ENCODE measurements at regions not wholly inside any gene's neighbourhood (a gene's known extent, or its start where the extent isn't known, plus 50 kb on each side); places are given as distances from the start of the nearest gene placed in this dataset.
A peak's percentile ranks its signal among the peaks of the same experiment; 100 is the strongest.

DNA sequence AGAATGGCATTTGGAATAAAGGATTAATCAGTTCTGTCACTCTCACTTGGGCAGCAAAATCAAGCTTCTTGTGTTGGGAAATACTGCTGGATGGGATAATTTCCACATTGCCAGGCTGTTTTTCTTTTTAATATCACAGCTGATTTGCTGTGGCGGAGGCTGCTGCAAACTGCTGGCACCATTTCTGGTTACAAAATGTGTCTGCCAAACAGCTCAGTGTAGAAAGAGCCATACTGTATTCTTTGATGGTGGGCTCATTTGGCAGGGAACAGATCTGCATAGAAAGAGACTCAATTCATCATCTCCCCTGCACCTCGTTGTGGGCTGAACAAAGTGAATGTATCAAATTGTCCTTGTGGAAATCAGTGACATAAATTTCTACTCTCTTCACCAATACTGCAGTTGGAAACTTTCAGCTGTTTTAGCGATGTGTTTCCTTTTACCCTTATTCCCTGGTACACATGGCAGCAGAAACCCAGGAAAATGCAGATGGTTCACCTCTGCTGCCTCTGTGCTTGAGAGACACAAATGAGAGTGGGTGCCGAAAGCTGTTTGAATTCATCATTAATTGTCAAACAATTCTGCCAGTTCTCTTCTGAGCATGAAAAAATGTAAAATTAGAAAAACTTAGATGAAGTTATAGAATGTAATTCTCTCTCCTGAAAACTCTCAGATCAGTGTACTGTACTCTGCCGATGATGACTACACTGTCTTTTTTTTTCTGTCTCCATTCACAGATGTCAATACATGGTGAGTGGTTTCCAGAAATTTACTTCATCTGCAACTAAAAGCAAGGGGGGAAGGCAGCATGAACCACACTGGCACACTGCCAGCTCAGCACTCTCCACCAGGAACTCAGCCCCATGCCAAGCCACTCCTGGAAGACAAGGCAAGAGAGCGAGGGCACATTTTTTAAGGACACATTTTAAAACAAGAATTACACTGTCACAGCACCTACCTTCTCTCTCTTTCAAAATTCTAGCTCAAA is 75.0 kb downstream of the HMHB1 start:
- no peaks in the 10 kb centered on the region for H3K27me3 Mint-ChIP-seq (ENCODE audit: unreplicated experiment)
- DNase-seq (ENCODE audit: extremely low spot score, unreplicated experiment) = peak; percentile 84
- H3K36me3 Mint-ChIP-seq (ENCODE audit: unreplicated experiment) = no peaks in the 10 kb centered on the region
- H3K27ac Mint-ChIP-seq (ENCODE audit: unreplicated experiment) = peak overlapping the region; percentile 95
- peaks cover 3% of the 10 kb centered on the region for H3K9me3 Mint-ChIP-seq (ENCODE audit: unreplicated experiment)
- peak overlapping the region; percentile 3 for H3K4me3 Mint-ChIP-seq (ENCODE audit: unreplicated experiment)
- H3K4me1 Mint-ChIP-seq (ENCODE audit: unreplicated experiment) = peaks cover 57% of the 10 kb centered on the region
- TF ChIP-seq, protein P1, sequence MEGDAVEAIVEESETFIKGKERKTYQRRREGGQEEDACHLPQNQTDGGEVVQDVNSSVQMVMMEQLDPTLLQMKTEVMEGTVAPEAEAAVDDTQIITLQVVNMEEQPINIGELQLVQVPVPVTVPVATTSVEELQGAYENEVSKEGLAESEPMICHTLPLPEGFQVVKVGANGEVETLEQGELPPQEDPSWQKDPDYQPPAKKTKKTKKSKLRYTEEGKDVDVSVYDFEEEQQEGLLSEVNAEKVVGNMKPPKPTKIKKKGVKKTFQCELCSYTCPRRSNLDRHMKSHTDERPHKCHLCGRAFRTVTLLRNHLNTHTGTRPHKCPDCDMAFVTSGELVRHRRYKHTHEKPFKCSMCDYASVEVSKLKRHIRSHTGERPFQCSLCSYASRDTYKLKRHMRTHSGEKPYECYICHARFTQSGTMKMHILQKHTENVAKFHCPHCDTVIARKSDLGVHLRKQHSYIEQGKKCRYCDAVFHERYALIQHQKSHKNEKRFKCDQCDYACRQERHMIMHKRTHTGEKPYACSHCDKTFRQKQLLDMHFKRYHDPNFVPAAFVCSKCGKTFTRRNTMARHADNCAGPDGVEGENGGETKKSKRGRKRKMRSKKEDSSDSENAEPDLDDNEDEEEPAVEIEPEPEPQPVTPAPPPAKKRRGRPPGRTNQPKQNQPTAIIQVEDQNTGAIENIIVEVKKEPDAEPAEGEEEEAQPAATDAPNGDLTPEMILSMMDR (IDR thresholded peaks at IDR 0.05) = no peak

DNA sequence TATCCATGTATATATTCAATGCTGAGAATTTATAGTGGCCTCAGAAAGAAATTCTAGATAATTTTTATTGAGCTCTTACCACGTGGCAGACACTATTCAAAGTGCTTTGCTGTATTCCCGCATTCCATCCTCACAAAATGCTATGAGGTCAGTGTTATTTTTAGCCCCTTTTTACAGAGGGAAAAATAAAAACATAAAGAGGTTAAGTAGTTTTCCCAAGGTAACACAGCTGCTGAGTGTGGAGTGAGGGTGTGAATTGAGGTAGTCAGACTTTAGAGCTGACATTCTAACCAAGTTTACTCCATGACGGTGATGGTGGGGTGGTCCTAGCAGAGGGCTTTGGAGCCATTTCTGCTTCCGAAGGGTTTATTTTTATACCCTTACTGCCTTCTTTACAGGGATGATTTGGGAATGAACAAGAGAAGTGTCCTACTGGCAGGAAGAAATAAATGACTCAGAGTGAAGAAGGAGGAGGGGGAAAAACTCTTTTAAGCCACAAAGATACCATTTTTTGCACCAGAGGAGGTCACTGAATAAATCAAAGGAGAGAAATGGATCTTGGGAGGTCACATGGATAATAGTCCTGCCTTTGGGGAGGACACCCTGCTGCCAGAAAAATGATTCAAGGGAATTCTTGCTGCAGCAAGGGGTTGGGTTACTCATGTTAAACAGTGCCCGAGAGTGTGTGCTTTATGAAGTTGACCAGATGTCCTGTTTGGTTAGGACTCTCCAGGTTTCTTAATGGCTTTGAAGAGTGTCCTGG is 76.1 kb downstream of the HMHB1 start:
- TF ChIP-seq, protein P1 (IDR thresholded peaks at IDR 0.05) = no peak
- DNase-seq (ENCODE audit: extremely low spot score, unreplicated experiment) = no peak
- no peaks in the 10 kb centered on the region for H3K36me3 Mint-ChIP-seq (ENCODE audit: unreplicated experiment)
- H3K9me3 Mint-ChIP-seq (ENCODE audit: unreplicated experiment) = peaks cover 3% of the 10 kb centered on the region
- peak overlapping the region; percentile 95 for H3K27ac Mint-ChIP-seq (ENCODE audit: unreplicated experiment)
- H3K4me3 Mint-ChIP-seq (ENCODE audit: unreplicated experiment) = no peak overlapping the region
- H3K27me3 Mint-ChIP-seq (ENCODE audit: unreplicated experiment) = no peaks in the 10 kb centered on the region
- peaks cover 57% of the 10 kb centered on the region for H3K4me1 Mint-ChIP-seq (ENCODE audit: unreplicated experiment)

DNA sequence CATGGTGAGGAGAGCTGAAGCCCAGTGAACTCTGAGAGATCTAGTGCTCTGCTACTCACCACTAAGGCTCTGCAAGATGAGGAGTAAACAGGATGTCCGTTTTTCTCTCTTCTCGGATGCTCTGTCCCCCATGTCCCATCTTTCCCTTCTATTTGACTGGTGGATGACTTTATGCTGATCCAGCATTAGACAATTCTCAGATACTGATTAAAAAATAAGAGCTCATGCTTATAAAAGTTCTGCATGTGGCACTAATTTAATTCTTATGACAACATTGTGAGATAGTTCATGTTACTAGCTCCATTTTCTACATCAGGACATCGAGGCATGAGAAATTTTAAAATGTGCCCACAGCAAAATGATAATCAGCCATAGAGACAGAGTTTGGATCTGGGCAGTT is 77.0 kb downstream of the HMHB1 start:
- Mint-ChIP-seq H3K4me1 (ENCODE audit: unreplicated experiment) (peaks cover 57% of the 10 kb centered on the region), H3K27ac (ENCODE audit: unreplicated experiment) (peak overlapping the region; percentile 95), H3K9me3 (ENCODE audit: unreplicated experiment) (peaks cover 1% of the 10 kb centered on the region), H3K27me3 (ENCODE audit: unreplicated experiment) (no peaks in the 10 kb centered on the region), H3K36me3 (ENCODE audit: unreplicated experiment) (no peaks in the 10 kb centered on the region), H3K4me3 (ENCODE audit: unreplicated experiment) (no peak overlapping the region)
- TF ChIP-seq, protein P1 (IDR thresholded peaks at IDR 0.05) = no peak
- DNase-seq (ENCODE audit: extremely low spot score, unreplicated experiment) = no peak

DNA sequence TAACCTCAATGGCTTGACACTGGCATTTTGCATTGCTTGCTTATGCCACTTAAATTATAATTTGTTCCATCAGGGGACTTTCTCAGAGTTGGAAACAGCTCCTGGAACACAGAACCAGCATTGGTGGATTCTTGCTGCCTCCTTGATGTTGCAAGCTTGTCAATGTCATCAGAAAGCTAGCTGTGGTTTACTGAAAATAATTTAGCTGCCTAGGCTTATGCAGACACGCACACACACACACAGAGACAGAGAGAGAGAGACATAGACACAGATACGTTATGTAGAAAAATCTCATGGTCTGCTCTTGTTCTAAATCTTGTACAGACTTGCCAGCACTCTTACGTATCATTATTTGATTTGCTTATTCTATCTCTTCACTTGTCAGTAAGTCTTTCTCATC is 78.0 kb downstream of the HMHB1 start:
- TF ChIP-seq, protein P1 (IDR thresholded peaks at IDR 0.05) = no peak
- DNase-seq (ENCODE audit: extremely low spot score, unreplicated experiment) = no peak
- peaks cover 57% of the 10 kb centered on the region for H3K4me1 Mint-ChIP-seq (ENCODE audit: unreplicated experiment)
- H3K4me3 Mint-ChIP-seq (ENCODE audit: unreplicated experiment) = no peak overlapping the region
- H3K27me3 Mint-ChIP-seq (ENCODE audit: unreplicated experiment) = no peaks in the 10 kb centered on the region
- H3K9me3 Mint-ChIP-seq (ENCODE audit: unreplicated experiment) = no peaks in the 10 kb centered on the region
- no peak overlapping the region for H3K27ac Mint-ChIP-seq (ENCODE audit: unreplicated experiment)
- H3K36me3 Mint-ChIP-seq (ENCODE audit: unreplicated experiment) = no peaks in the 10 kb centered on the region

DNA sequence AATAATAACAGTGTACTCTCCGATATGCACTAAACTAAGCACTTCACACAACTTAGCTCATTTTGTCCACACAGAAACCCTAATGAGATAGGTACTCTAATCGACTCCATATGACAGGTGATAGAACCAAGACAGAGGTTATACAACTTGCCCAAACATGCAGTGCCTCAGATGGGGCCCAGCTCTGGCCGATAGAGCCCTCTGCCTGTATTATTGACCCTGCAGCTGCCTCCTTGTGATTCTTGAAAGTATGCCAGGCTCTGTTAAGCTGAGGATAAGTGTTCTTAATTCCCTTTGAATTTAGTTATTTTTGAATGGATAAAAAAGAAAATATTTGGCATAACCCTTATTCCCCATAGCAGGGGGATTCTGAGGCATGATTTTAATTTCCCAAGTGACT is 78.5 kb downstream of the HMHB1 start:
- H3K27ac Mint-ChIP-seq (ENCODE audit: unreplicated experiment) = no peak overlapping the region
- H3K27me3 Mint-ChIP-seq (ENCODE audit: unreplicated experiment) = no peaks in the 10 kb centered on the region
- no peak for DNase-seq (ENCODE audit: extremely low spot score, unreplicated experiment)
- TF ChIP-seq, protein P1 (IDR thresholded peaks at IDR 0.05) = no peak
- no peaks in the 10 kb centered on the region for H3K9me3 Mint-ChIP-seq (ENCODE audit: unreplicated experiment)
- H3K4me1 Mint-ChIP-seq (ENCODE audit: unreplicated experiment) = peaks cover 57% of the 10 kb centered on the region
- no peaks in the 10 kb centered on the region for H3K36me3 Mint-ChIP-seq (ENCODE audit: unreplicated experiment)
- no peak overlapping the region for H3K4me3 Mint-ChIP-seq (ENCODE audit: unreplicated experiment)
